SK-N-MC (cell line): ENCODE measurements at regions not wholly inside any gene's neighbourhood (a gene's known extent, or its start where the extent isn't known, plus 50 kb on each side); places are given as distances from the start of the nearest gene placed in this dataset.

ENCODE experiments used
- DNase-seq: peaks from one replicate; pipeline ENCODE4 v3.0.0-alpha.2; 2011; ENCODE audit warnings: low read depth, low spot score
- H3K27ac ChIP-seq: fragments of 200-600 bp; sonication (generic); 2 replicates; pipeline ENCODE4 v1.5.1; 2016; ENCODE audit warnings: mixed run types
- H3K36me3 ChIP-seq: fragments of 200-600 bp; sonication (generic); 2 replicates; pipeline ENCODE4 v1.6.1; 2017; ENCODE audit warnings: antibody characterized with exemption, low read length, mixed read lengths; ENCODE audit not compliant: insufficient read depth
- H3K4me3 ChIP-seq: fragments of 200-600 bp; sonication (generic); 2 replicates; pipeline ENCODE4 v1.5.1; 2016
- H3K9ac ChIP-seq: fragments of 200-600 bp; sonication (generic); 2 replicates; pipeline ENCODE4 v1.8.0; 2017; ENCODE audit warnings: mixed run types, mixed read lengths; ENCODE audit not compliant: insufficient read length
- H3K9me3 ChIP-seq: fragments of 200-600 bp; sonication (generic); 2 replicates; pipeline ENCODE4 v1.6.1; 2017; ENCODE audit warnings: low read depth, mild to moderate bottlenecking, antibody characterized with exemption, low read length, moderate library complexity, mixed read lengths
- EZH2 ChIP-seq: fragments of 200-600 bp; sonication (generic); IDR thresholded peaks from one replicate; pipeline ENCODE4 v1.6.1; 2017; ENCODE audit warnings: antibody characterized with exemption
- FOXP2 ChIP-seq: optimal IDR thresholded peaks from 2 replicates; pipeline ENCODE3; 2011; ENCODE audit warnings: mild to moderate bottlenecking, moderate library complexity; ENCODE audit not compliant: insufficient read depth; ENCODE audit errors: extremely low read length, control extremely low read depth
- POLR2AphosphoS5 ChIP-seq: IDR thresholded peaks from 2 replicates; pipeline ENCODE4 v1.6.1; 2012; ENCODE audit warnings: mild to moderate bottlenecking, low read depth, low read length, borderline replicate concordance

- Histone ChIP-seq H3K36me3 (no peaks in the 10 kb centered on the region), H3K4me3 (no peak overlapping the region), H3K27ac (no peak overlapping the region), H3K9me3 (no peaks in the 10 kb centered on the region), H3K9ac (no peak overlapping the region)
- no peak for DNase-seq
- TF ChIP-seq FOXP2: no peak
- TF ChIP-seq EZH2: no peak
- TF ChIP-seq POLR2AphosphoS5: no peak
These were observed 105.7 kb upstream of the TMEM161B start for GRCh38 chr5:88374391-88374790.

GRCh38 chr5:88370824-88371223 is 102.2 kb upstream of the TMEM161B start:
- DNase-seq: no peak
- Histone ChIP-seq H3K27ac (no peak overlapping the region), H3K36me3 (no peaks in the 10 kb centered on the region), H3K4me3 (no peak overlapping the region), H3K9me3 (no peaks in the 10 kb centered on the region), H3K9ac (no peak overlapping the region)
- no peak for TF ChIP-seq FOXP2
- TF ChIP-seq EZH2: no peak
- TF ChIP-seq POLR2AphosphoS5: no peak

DNA sequence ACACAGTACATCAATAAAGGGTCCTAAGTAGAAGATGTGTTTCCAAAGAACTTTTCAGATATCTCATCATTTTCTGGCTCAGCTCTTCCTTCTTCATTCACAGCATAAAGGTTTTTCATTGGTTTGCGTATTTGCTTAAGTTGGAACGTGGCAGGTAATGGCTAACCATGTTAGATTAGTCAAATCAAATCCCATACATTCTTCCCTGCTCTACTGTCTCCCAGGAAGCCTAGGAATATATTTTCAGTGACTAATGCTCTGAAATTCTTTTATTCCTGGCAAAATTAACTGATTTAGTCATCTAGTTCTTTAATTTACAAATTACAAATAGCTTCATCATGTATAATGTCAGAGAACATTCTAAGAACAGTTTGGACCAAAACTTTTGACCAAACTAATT is 99.6 kb upstream of the TMEM161B start:
- DNase-seq: no peak
- no peak overlapping the region for H3K4me3 ChIP-seq
- H3K9me3 ChIP-seq: no peaks in the 10 kb centered on the region
- no peaks in the 10 kb centered on the region for H3K36me3 ChIP-seq
- TF ChIP-seq FOXP2 (no peak), POLR2AphosphoS5 (no peak), EZH2 (no peak)
- no peak overlapping the region for H3K9ac ChIP-seq
- H3K27ac ChIP-seq: no peak overlapping the region

- H3K36me3 ChIP-seq: no peaks in the 10 kb centered on the region
- no peaks in the 10 kb centered on the region for H3K9me3 ChIP-seq
- H3K9ac ChIP-seq: no peak overlapping the region
- no peak for TF ChIP-seq POLR2AphosphoS5
- TF ChIP-seq FOXP2: no peak
- H3K4me3 ChIP-seq: no peak overlapping the region
- DNase-seq: no peak
- no peak overlapping the region for H3K27ac ChIP-seq
These were observed 96.3 kb upstream of the TMEM161B start for GRCh38 chr5:88364991-88365390.

GRCh38 chr5:88355490-88356050 is 86.9 kb upstream of the TMEM161B start:
- Histone ChIP-seq H3K27ac (no peak overlapping the region), H3K9me3 (no peaks in the 10 kb centered on the region), H3K4me3 (no peak overlapping the region), H3K36me3 (no peaks in the 10 kb centered on the region), H3K9ac (no peak overlapping the region)
- TF ChIP-seq POLR2AphosphoS5: no peak
- TF ChIP-seq FOXP2: no peak
- TF ChIP-seq EZH2: no peak
- DNase-seq: no peak

GRCh38 chr5:88325868-88326267 is 57.2 kb upstream of the TMEM161B start:
- Histone ChIP-seq H3K9ac (no peak overlapping the region), H3K36me3 (no peaks in the 10 kb centered on the region), H3K27ac (no peak overlapping the region), H3K9me3 (no peaks in the 10 kb centered on the region), H3K4me3 (no peak overlapping the region)
- TF ChIP-seq FOXP2: no peak
- no peak for TF ChIP-seq EZH2
- no peak for TF ChIP-seq POLR2AphosphoS5
- DNase-seq: no peak

GRCh38 chr5:88322785-88323184 is 54.1 kb upstream of the TMEM161B start:
- DNase-seq: no peak
- no peak overlapping the region for H3K27ac ChIP-seq
- H3K36me3 ChIP-seq: no peaks in the 10 kb centered on the region

More at GRCh38 chr5:88322785-88323184, 54.1 kb upstream of the TMEM161B start:
- no peak for TF ChIP-seq FOXP2
- H3K4me3 ChIP-seq: no peak overlapping the region
- no peak overlapping the region for H3K9ac ChIP-seq
- no peaks in the 10 kb centered on the region for H3K9me3 ChIP-seq
